ENCODE measurements at regions not wholly inside any gene's neighbourhood (a gene's known extent, or its start where the extent isn't known, plus 50 kb on each side); places are given as distances from the start of the nearest gene placed in this dataset.

GRCh38 chr5:107300721-107301327 is 369.9 kb downstream of the EFNA5 start:
- no peak for TF ChIP-seq EZH2 (IDR thresholded peaks at IDR 0.05; ENCODE audit: insufficient read depth, low read length)
- no peak for TF ChIP-seq CTCF (IDR thresholded peaks at IDR 0.05; ENCODE audit: insufficient read depth, low read depth, low read length)

Measured in astrocyte (in vitro differentiated cells and primary cell).